ENCODE measurements at regions not wholly inside any gene's neighbourhood (a gene's known extent, or its start where the extent isn't known, plus 50 kb on each side); places are given as distances from the start of the nearest gene placed in this dataset.
"Not testable (repeated sequence)": the region's sequence is repeated elsewhere in the genome, so short reads cannot be mapped to it uniquely, and the experiment has no call there.

- CTCF ChIA-PET, result no interaction called here
- BruUV-seq (replicated peaks), result no TSS peak
- Mint-ChIP-seq H3K36me3 (ENCODE audit: insufficient read depth, unreplicated experiment) (no peaks in the 10 kb centered on the region), H3K4me3 (ENCODE audit: low read depth, unreplicated experiment) (no peak overlapping the region), H3K27me3 (ENCODE audit: unreplicated experiment) (no peaks in the 10 kb centered on the region), H3K4me1 (ENCODE audit: low read depth, unreplicated experiment) (no peaks in the 10 kb centered on the region), H3K27ac (ENCODE audit: unreplicated experiment) (no peak overlapping the region), H3K9me3 (ENCODE audit: low read depth, unreplicated experiment) (peaks cover 4% of the 10 kb centered on the region)
- DNase-seq, result no peak
- intact Hi-C loops (cut with micrococcal nuclease; ENCODE audit: unreplicated experiment), result no loop called here
- TF ChIP-seq, protein P1, sequence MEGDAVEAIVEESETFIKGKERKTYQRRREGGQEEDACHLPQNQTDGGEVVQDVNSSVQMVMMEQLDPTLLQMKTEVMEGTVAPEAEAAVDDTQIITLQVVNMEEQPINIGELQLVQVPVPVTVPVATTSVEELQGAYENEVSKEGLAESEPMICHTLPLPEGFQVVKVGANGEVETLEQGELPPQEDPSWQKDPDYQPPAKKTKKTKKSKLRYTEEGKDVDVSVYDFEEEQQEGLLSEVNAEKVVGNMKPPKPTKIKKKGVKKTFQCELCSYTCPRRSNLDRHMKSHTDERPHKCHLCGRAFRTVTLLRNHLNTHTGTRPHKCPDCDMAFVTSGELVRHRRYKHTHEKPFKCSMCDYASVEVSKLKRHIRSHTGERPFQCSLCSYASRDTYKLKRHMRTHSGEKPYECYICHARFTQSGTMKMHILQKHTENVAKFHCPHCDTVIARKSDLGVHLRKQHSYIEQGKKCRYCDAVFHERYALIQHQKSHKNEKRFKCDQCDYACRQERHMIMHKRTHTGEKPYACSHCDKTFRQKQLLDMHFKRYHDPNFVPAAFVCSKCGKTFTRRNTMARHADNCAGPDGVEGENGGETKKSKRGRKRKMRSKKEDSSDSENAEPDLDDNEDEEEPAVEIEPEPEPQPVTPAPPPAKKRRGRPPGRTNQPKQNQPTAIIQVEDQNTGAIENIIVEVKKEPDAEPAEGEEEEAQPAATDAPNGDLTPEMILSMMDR (IDR thresholded peaks at IDR 0.05; ENCODE audit: unreplicated experiment), result no peak
Observed at GRCh38 chr16:75965504-75966374, 239.4 kb upstream of the CPHXL start.

DNA sequence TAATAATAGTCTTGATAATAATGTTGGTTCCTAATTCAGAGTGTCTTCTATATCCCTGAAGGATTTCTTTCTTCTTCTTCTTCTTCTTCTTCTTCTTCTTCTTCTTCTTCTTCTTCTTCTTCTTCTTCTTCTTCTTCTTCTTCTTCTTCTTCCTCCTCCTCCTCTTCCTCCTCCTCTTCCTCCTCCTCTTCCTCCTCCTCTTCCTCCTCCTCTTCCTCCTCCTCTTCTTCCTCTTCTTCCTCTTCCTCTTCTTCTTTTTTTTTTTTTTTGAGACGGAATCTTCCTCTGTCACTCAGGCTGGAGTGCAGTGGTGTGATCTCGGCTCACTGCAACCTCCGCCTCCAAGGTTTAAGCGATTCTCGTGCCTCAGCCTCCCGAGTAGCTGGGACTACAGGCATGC, 242.8 kb upstream of the CPHXL start:
- H3K27ac Mint-ChIP-seq (ENCODE audit: unreplicated experiment); H3K36me3 Mint-ChIP-seq (ENCODE audit: insufficient read depth, unreplicated experiment); CTCF ChIA-PET; DNase-seq; H3K4me3 Mint-ChIP-seq (ENCODE audit: low read depth, unreplicated experiment); H3K9me3 Mint-ChIP-seq (ENCODE audit: low read depth, unreplicated experiment); H3K4me1 Mint-ChIP-seq (ENCODE audit: low read depth, unreplicated experiment); BruUV-seq (replicated peaks); intact Hi-C loops (cut with micrococcal nuclease; ENCODE audit: unreplicated experiment): not testable (repeated sequence)
- peaks cover 10% of the 10 kb centered on the region for H3K27me3 Mint-ChIP-seq (ENCODE audit: unreplicated experiment)

- no TSS peak for BruUV-seq (replicated peaks)
- no peak overlapping the region for H3K4me3 Mint-ChIP-seq (ENCODE audit: low read depth, unreplicated experiment)
- no peaks in the 10 kb centered on the region for H3K9me3 Mint-ChIP-seq (ENCODE audit: low read depth, unreplicated experiment)
- intact Hi-C loops (cut with micrococcal nuclease; ENCODE audit: unreplicated experiment), result loop anchor here (10.0 kb wide), 1 partner anchor 63 kb away; no protein-coding TSS in a partner anchor
- H3K4me1 Mint-ChIP-seq (ENCODE audit: low read depth, unreplicated experiment), result no peaks in the 10 kb centered on the region
- CTCF ChIA-PET, result interaction anchor here (0.6 kb wide), 1 partner anchor 389 kb away, joined by 4 read pairs; no protein-coding TSS in a partner anchor
- no peak for DNase-seq
- H3K36me3 Mint-ChIP-seq (ENCODE audit: insufficient read depth, unreplicated experiment), result no peaks in the 10 kb centered on the region
- no peak overlapping the region for H3K27ac Mint-ChIP-seq (ENCODE audit: unreplicated experiment)
- peaks cover 11% of the 10 kb centered on the region for H3K27me3 Mint-ChIP-seq (ENCODE audit: unreplicated experiment)
- TF ChIP-seq, protein P1 (IDR thresholded peaks at IDR 0.05; ENCODE audit: unreplicated experiment), result no peak
Observed at GRCh38 chr16:75971334-75971733, 245.0 kb upstream of the CPHXL start.

GRCh38 chr16:75983296-75983695, 257.0 kb upstream of the CPHXL start:
- DNase-seq, result no peak
- TF ChIP-seq, protein P1 (IDR thresholded peaks at IDR 0.05; ENCODE audit: unreplicated experiment), result no peak
- H3K36me3 Mint-ChIP-seq (ENCODE audit: insufficient read depth, unreplicated experiment), result no peaks in the 10 kb centered on the region
- H3K4me3 Mint-ChIP-seq (ENCODE audit: low read depth, unreplicated experiment), result no peak overlapping the region
- no peak overlapping the region for H3K27ac Mint-ChIP-seq (ENCODE audit: unreplicated experiment)
- CTCF ChIA-PET, result no interaction called here
- H3K4me1 Mint-ChIP-seq (ENCODE audit: low read depth, unreplicated experiment), result no peaks in the 10 kb centered on the region
- intact Hi-C loops (cut with micrococcal nuclease; ENCODE audit: unreplicated experiment), result no loop called here
- H3K9me3 Mint-ChIP-seq (ENCODE audit: low read depth, unreplicated experiment), result peaks cover 5% of the 10 kb centered on the region
- H3K27me3 Mint-ChIP-seq (ENCODE audit: unreplicated experiment), result no peaks in the 10 kb centered on the region
- BruUV-seq (replicated peaks), result no TSS peak

Measured in Calu3 (cell line).